GM21423 (cell line): ENCODE measurements at regions not wholly inside any gene's neighbourhood (a gene's known extent, or its start where the extent isn't known, plus 50 kb on each side); places are given as distances from the start of the nearest gene placed in this dataset.
"Not testable (repeated sequence)": the region's sequence is repeated elsewhere in the genome, so short reads cannot be mapped to it uniquely, and the experiment has no call there.

Source experiments
- ATAC-seq: cut with Tn5 transposase; IDR thresholded peaks from one replicate; pipeline ENCODE4 v1.9.1; 2021; ENCODE audit warnings: mild to moderate bottlenecking, moderate library complexity; ENCODE audit not compliant: unreplicated experiment

- not testable (repeated sequence) for ATAC-seq
Observed at GRCh38 chr15:24477107-24478025, 198.2 kb upstream of the NPAP1 start.

- ATAC-seq, result not testable (repeated sequence)
Observed at GRCh38 chr15:24485885-24486567, 189.5 kb upstream of the NPAP1 start.

- not testable (repeated sequence) for ATAC-seq
Observed at GRCh38 chr15:24488164-24488907, 187.2 kb upstream of the NPAP1 start.

GRCh38 chr15:24505216-24505615 is 170.4 kb upstream of the NPAP1 start:
- not testable (repeated sequence) for ATAC-seq

DNA sequence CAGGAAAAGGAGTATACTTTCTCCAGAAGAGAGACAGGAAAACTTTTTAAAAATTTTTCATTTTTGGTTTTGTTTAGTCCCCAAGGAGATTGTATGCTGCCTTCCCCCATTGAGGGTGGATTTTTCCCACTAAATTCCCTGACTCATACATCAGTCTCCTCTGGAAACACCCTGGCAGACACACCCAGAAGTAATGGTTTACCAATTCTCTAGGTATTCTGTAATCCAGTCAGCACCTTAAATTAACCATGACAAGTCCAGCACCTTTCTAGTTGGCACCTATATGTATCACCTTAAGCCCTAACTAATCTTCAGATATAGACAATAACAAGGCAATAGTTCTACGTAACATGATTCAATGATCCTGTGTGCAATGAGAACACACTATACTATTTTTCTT is 165.9 kb upstream of the NPAP1 start:
- ATAC-seq, result not testable (repeated sequence)

GRCh38 chr15:24511598-24511997 is 164.0 kb upstream of the NPAP1 start:
- ATAC-seq, result not testable (repeated sequence)

DNA sequence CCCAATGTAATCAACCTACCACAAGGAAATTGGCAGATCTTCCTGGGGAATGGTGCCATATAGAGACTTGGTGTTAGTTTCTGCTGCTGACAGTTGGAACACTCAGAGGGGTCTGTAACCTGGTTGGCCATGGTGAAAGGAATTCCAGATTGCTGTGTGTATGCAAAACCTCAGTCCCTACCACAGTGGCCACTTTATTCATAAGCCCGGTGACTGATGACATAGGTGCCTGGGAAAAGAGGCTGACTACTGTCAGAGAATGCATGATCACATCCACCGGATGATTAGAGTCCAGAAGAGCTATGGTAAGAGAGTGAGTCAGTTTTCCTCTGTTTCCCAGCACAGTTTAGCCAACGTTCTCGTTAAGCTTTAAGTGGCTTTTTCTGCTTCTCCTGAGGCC is 156.8 kb upstream of the NPAP1 start:
- not testable (repeated sequence) for ATAC-seq

DNA sequence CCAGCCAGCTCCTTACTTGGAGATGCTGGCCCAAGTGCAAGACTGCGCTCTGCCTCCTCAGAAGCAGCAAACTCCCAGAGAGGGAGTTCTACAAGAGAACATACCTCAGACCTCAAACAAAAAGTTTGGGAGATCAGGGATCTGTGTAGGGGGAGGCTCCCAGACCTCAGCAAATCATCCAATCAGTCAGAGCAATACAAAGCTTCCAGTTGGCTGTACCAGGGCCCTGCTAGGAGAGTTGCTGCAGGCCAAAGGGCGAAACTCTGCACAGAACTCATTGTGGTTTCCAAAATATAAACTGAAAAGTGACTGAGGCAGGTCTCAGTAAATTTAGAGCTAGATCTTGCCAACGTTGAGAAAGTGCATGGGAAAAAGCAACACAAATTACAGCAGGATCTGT is 144.3 kb upstream of the NPAP1 start:
- not testable (repeated sequence) for ATAC-seq

GRCh38 chr15:24534032-24534431 is 141.5 kb upstream of the NPAP1 start:
- not testable (repeated sequence) for ATAC-seq

DNA sequence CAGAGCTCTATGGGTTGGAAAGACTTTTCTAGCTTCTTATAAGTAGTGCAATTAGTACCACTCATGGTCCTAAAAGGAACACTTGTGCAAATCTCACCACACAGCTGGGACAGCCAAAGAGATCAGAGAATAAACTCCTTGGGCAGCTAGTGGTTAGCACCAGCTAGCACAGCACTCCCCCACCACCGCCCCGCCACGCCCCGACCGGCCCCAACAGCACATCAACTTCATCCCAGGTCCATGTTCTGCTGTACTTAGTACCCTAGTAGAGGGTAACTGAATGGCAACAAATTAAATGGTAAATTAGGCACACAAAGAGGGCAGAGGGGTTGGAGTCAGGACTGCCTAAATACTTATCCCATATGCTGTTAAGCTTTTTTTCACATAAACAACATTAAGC is 118.3 kb upstream of the NPAP1 start:
- not testable (repeated sequence) for ATAC-seq

- no peak for ATAC-seq
Observed at GRCh38 chr15:24607636-24608035, 67.9 kb upstream of the NPAP1 start.

- no peak for ATAC-seq
Observed at GRCh38 chr15:24617646-24618045, 57.9 kb upstream of the NPAP1 start.

DNA sequence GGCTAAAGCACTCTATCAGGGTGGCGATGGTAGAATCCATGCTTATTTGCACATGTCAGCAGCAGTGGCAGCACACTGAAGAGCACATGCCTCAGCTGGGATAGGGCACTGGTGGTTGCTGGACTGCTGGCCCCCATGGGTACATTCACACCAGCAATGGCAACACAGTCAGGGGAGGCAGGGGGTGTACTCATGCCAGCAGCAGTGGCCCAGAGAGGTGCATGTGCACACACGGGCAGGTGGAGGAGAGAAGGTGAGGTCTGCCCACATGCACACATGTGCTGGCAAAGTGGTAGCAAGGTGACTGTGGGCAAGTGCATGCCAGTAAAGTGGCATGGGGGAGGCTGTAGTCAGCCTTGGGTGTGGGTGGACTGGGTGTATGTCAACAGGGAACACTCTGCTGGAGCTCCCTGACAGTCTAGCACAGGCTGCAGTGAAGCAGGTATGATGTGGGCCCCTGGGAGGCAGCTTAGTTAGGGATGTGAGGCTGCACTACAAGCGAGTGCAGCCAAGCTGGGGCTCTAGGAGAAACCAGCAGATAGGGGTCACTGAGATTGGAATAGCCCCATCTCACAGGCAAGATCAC is 53.9 kb upstream of the NPAP1 start:
- ATAC-seq, result no peak
